Activated B cell treated with CpG ODN at 0.5 μM for 24 hours (primary cell): ENCODE measurements at regions not wholly inside any gene's neighbourhood (a gene's known extent, or its start where the extent isn't known, plus 50 kb on each side); places are given as distances from the start of the nearest gene placed in this dataset.
"Not testable (repeated sequence)": the region's sequence is repeated elsewhere in the genome, so short reads cannot be mapped to it uniquely, and the experiment has no call there.

Experiments
- ATAC-seq: fragments of 200-7000 bp; cut with Tn5 transposase; one replicate; pipeline ENCODE4 v1.10.0; 2021; ENCODE audit warnings: low read depth, mild to moderate bottlenecking, moderate library complexity
- CTCF ChIA-PET: fragments of 350-600 bp; sonication (Branson Sonifier 250); formaldehyde crosslinking; loops from one replicate; lab custom pipeline; 2021; ENCODE audit warnings: antibody characterized with exemption; lab: Charles Lee
- POLR2A ChIA-PET: fragments of 350-600 bp; sonication (Branson Sonifier 250); formaldehyde crosslinking; loops from one replicate; lab custom pipeline; 2021; ENCODE audit warnings: antibody characterized with exemption; lab: Charles Lee
- DNase-seq: peaks from one replicate; pipeline ENCODE4 v3.0.0; 2022
- H3K27ac Mint-ChIP-seq: one replicate; pipeline ENCODE4 v1.8.0; 2020; ENCODE audit warnings: mixed read lengths
- H3K27me3 Mint-ChIP-seq: one replicate; pipeline ENCODE4 v1.8.0; 2021; ENCODE audit warnings: mixed read lengths
- H3K36me3 Mint-ChIP-seq: one replicate; pipeline ENCODE4 v1.8.0; 2021; ENCODE audit warnings: low read depth, mixed read lengths
- H3K4me1 Mint-ChIP-seq: one replicate; pipeline ENCODE4 v1.8.0; 2021; ENCODE audit warnings: mixed read lengths
- H3K4me3 Mint-ChIP-seq: one replicate; pipeline ENCODE4 v1.8.0; 2020; ENCODE audit warnings: mild to moderate bottlenecking, mixed read lengths
- H3K9me3 Mint-ChIP-seq: one replicate; pipeline ENCODE4 v1.8.0; 2020; ENCODE audit warnings: mixed read lengths
- intact Hi-C: fragments of 100-400 bp; cut with micrococcal nuclease; formaldehyde crosslinking; loops from one replicate; pipeline ENCODE4 v1.15.1; 2024
- TF ChIP-seq, protein P1 (sequence below): fragments of 200-600 bp; IDR thresholded peaks from one replicate; pipeline ENCODE4 v1.8.0; 2022; ENCODE audit warnings: antibody characterized with exemption, mild to moderate bottlenecking

DNA sequence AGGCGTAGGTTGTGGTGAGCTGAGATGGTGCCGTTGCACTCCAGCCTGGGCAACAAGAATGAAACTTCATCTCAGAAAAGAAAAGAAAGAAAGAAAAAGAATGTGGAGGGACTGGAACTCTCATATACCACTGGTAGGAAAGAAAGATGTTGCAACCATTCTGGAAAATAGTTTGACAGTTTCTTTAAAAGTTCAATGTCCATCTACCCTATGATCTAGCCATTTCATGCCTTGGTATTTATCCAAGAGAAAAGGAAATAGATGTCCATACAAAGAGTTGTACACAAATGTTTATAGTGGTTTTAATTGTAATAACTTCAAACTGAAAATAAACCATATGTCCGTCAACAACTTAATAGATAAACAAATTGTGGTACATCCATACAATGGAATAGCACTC lies 190.1 kb upstream of the ZNF217 start:
- Mint-ChIP-seq H3K27me3 (no peaks in the 10 kb centered on the region), H3K27ac (no peak overlapping the region), H3K9me3 (no peaks in the 10 kb centered on the region), H3K36me3 (no peaks in the 10 kb centered on the region), H3K4me1 (peaks cover 26% of the 10 kb centered on the region), H3K4me3 (no peak overlapping the region)
- TF ChIP-seq, protein P1, sequence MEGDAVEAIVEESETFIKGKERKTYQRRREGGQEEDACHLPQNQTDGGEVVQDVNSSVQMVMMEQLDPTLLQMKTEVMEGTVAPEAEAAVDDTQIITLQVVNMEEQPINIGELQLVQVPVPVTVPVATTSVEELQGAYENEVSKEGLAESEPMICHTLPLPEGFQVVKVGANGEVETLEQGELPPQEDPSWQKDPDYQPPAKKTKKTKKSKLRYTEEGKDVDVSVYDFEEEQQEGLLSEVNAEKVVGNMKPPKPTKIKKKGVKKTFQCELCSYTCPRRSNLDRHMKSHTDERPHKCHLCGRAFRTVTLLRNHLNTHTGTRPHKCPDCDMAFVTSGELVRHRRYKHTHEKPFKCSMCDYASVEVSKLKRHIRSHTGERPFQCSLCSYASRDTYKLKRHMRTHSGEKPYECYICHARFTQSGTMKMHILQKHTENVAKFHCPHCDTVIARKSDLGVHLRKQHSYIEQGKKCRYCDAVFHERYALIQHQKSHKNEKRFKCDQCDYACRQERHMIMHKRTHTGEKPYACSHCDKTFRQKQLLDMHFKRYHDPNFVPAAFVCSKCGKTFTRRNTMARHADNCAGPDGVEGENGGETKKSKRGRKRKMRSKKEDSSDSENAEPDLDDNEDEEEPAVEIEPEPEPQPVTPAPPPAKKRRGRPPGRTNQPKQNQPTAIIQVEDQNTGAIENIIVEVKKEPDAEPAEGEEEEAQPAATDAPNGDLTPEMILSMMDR = no peak
- POLR2A ChIA-PET = no interaction called here
- ATAC-seq (no peak), DNase-seq (no peak)
- CTCF ChIA-PET = no interaction called here
- intact Hi-C loops = no loop called here

- intact Hi-C loops = no loop called here
- Mint-ChIP-seq H3K27me3 (no peaks in the 10 kb centered on the region), H3K4me1 (peaks cover 26% of the 10 kb centered on the region), H3K36me3 (no peaks in the 10 kb centered on the region), H3K4me3 (no peak overlapping the region), H3K9me3 (no peaks in the 10 kb centered on the region), H3K27ac (no peak overlapping the region)
- ATAC-seq = no peak
- CTCF ChIA-PET = interaction anchor here (0.6 kb wide), 1 partner anchor 115 kb away, joined by 3 read pairs; no protein-coding TSS in a partner anchor
- TF ChIP-seq, protein P1 = no peak
- DNase-seq = no peak
- POLR2A ChIA-PET = no interaction called here
Observed at GRCh38 chr20:53782612-53783246, 189.1 kb upstream of the ZNF217 start.

DNA sequence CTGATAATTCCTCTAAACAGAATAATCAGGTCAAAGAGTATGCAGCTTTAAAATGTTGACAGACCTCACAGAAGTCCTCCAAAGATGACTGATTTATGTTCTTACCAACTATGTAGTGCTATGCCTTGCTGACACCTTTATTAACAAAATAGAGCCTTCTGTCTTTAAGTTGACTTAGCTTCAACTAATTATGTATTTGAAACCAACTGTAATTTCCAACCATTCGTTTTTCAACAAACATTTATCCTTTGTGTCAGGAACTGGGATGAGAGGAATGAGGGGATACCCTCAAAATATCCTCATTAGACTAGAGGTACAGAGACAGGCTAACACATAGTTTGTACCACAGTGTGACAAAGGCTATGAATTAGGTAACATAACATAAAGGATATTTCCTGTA lies 186.2 kb upstream of the ZNF217 start:
- intact Hi-C loops = no loop called here
- H3K27ac Mint-ChIP-seq = no peak overlapping the region
- ATAC-seq (no peak), DNase-seq (no peak)
- H3K27me3 Mint-ChIP-seq = no peaks in the 10 kb centered on the region
- no peaks in the 10 kb centered on the region for H3K9me3 Mint-ChIP-seq
- H3K36me3 Mint-ChIP-seq = no peaks in the 10 kb centered on the region
- TF ChIP-seq, protein P1 = no peak
- POLR2A ChIA-PET = interaction anchor here (0.8 kb wide), 1 partner anchor 43 kb away, joined by 4 read pairs; no protein-coding TSS in a partner anchor
- CTCF ChIA-PET = interaction anchor here (0.6 kb wide), 1 partner anchor 367 kb away, joined by 5 read pairs; no protein-coding TSS in a partner anchor
- no peak overlapping the region for H3K4me3 Mint-ChIP-seq
- H3K4me1 Mint-ChIP-seq = peaks cover 2% of the 10 kb centered on the region

- CTCF ChIA-PET = no interaction called here
- no peak for DNase-seq
- Mint-ChIP-seq H3K36me3 (no peaks in the 10 kb centered on the region), H3K9me3 (no peaks in the 10 kb centered on the region), H3K27ac (no peak overlapping the region), H3K4me3 (no peak overlapping the region), H3K4me1 (no peaks in the 10 kb centered on the region), H3K27me3 (no peaks in the 10 kb centered on the region)
- TF ChIP-seq, protein P1 = no peak
- ATAC-seq = no peak
- intact Hi-C loops = no loop called here
- POLR2A ChIA-PET = no interaction called here
Observed at GRCh38 chr20:53778736-53779135, 185.1 kb upstream of the ZNF217 start.

GRCh38 chr20:53778041-53778516 lies 184.4 kb upstream of the ZNF217 start:
- Mint-ChIP-seq H3K27ac (peak overlapping the region; percentile 20), H3K4me1 (no peaks in the 10 kb centered on the region), H3K36me3 (no peaks in the 10 kb centered on the region), H3K9me3 (no peaks in the 10 kb centered on the region), H3K27me3 (no peaks in the 10 kb centered on the region), H3K4me3 (no peak overlapping the region)
- intact Hi-C loops = no loop called here
- ATAC-seq (no peak), DNase-seq (no peak)
- CTCF ChIA-PET = no interaction called here
- TF ChIP-seq, protein P1 = no peak
- POLR2A ChIA-PET = no interaction called here

- H3K9me3 Mint-ChIP-seq, H3K4me1 Mint-ChIP-seq, intact Hi-C loops, H3K27me3 Mint-ChIP-seq, ATAC-seq, DNase-seq, H3K4me3 Mint-ChIP-seq, H3K36me3 Mint-ChIP-seq, H3K27ac Mint-ChIP-seq, CTCF ChIA-PET: not testable (repeated sequence)
- POLR2A ChIA-PET = interaction anchor here (1.6 kb wide), 1 partner anchor 9 kb away, joined by 4 read pairs; no protein-coding TSS in a partner anchor
Observed at GRCh38 chr20:53777402-53777801, 183.8 kb upstream of the ZNF217 start.
